ENCODE measurements at regions not wholly inside any gene's neighbourhood (a gene's known extent, or its start where the extent isn't known, plus 50 kb on each side); places are given as distances from the start of the nearest gene placed in this dataset.

DNA sequence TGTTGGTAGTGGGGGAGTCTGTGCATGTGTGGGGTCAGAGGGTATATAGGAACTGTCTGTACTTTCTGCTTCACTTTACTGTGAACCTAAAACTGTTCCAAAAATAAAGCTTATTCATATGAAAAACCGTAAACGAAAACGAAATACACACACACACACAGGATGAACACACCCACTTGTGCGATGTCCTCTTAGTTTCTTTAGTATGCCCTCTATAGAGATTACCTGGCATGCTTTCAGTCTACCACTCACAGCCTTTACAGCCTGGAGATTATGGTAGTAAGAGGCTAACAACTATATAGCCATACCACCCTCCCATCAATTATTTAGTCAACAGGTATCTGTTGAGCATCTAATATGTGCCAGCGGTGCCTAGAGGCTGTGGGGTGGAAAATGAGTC, 60.0 kb upstream of the UBE3A start:
- no peak for DNase-seq
- no peak overlapping the region for H3K4me3 ChIP-seq
- H3K36me3 ChIP-seq (ENCODE audit: insufficient read depth in 1 of 2, low read depth in 1 of 2) = no peaks in the 10 kb centered on the region
- no peak for ATAC-seq
- TF ChIP-seq, protein P1, sequence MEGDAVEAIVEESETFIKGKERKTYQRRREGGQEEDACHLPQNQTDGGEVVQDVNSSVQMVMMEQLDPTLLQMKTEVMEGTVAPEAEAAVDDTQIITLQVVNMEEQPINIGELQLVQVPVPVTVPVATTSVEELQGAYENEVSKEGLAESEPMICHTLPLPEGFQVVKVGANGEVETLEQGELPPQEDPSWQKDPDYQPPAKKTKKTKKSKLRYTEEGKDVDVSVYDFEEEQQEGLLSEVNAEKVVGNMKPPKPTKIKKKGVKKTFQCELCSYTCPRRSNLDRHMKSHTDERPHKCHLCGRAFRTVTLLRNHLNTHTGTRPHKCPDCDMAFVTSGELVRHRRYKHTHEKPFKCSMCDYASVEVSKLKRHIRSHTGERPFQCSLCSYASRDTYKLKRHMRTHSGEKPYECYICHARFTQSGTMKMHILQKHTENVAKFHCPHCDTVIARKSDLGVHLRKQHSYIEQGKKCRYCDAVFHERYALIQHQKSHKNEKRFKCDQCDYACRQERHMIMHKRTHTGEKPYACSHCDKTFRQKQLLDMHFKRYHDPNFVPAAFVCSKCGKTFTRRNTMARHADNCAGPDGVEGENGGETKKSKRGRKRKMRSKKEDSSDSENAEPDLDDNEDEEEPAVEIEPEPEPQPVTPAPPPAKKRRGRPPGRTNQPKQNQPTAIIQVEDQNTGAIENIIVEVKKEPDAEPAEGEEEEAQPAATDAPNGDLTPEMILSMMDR (IDR thresholded peaks at IDR 0.05) = no peak
- 93 to 98% (median 94%) methylated on average over 5 of the region's 5 CpGs for WGBS, 3 donors
- H3K27ac ChIP-seq = no peak overlapping the region
- intact Hi-C loops (cut with DNase I) = loop anchor here in 1 of 2 donors (10.0 kb wide), 1 partner anchor 354 kb away; no protein-coding TSS in a partner anchor
- H3K9me3 ChIP-seq = no peaks in the 10 kb centered on the region
- no peaks in the 10 kb centered on the region for H3K27me3 ChIP-seq (ENCODE audit: insufficient read depth in 3 of 3, low read length in 2 of 3)
- H3K4me1 ChIP-seq = no peaks in the 10 kb centered on the region

DNA sequence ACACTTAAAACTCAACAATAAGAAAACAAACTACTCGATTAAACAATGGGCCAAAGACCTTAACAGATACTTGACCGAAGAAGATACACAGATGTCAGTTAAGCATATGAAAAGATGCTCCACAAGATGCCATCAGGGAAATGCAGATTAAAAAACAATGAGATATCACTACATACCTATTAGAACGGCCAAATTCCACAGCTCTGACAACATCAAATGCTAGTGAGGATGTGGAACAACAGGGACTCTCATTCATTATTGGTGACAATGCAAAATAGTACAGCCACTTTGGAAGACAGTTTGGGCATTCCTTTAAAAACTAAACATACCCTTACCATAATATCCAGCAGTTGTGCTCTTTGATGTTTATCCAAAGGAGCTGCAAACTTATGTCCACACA, 59.1 kb upstream of the UBE3A start:
- no peaks in the 10 kb centered on the region for H3K4me1 ChIP-seq
- intact Hi-C loops (cut with DNase I) = loop anchor here in 1 of 2 donors (10.0 kb wide), 1 partner anchor 353 kb away; no protein-coding TSS in a partner anchor
- ATAC-seq = no peak
- no peak overlapping the region for H3K4me3 ChIP-seq
- no peaks in the 10 kb centered on the region for H3K27me3 ChIP-seq (ENCODE audit: insufficient read depth in 3 of 3, low read length in 2 of 3)
- DNase-seq = no peak
- WGBS, 3 donors = 76 to 80% (median 79%) methylated on average over 3 of the region's 3 CpGs
- no peaks in the 10 kb centered on the region for H3K9me3 ChIP-seq
- H3K27ac ChIP-seq = no peak overlapping the region
- H3K36me3 ChIP-seq (ENCODE audit: insufficient read depth in 1 of 2, low read depth in 1 of 2) = no peaks in the 10 kb centered on the region
- TF ChIP-seq, protein P1 (IDR thresholded peaks at IDR 0.05) = no peak

DNA sequence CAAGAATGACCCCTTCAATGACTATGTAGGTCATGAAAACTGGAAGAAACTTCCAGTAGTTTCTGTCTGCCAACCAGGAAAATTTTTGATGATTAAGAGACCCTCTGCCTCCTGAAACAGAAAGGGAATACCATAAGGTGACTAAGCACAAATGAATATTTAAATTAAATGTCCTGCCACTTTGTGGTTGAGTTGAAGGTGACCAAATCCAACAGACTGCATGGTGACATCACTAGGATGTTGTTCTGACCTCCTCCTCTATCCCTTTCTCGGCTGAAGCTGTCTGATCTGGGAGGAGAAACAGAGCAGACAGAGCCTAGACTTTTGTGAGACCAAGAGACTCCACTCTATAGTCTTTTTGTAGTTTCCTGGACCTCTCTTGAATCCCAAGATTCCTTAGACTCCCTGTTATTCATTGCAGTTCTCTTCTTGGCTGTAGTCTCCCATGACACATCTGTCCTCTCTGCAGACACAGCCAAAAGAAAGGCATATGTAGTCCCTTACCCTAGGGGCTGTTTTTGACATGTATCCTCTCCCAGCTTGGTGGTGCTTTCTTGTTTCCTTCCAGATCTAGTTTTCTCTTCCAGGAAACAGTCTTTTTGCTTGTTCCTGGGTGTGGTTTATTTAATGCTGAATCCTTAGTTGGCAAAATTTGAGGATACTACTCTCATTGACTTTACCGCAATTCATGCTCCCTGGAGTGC, 55.2 kb upstream of the UBE3A start:
- intact Hi-C loops (cut with DNase I) = loop anchor here in 1 of 2 donors (10.0 kb wide), 1 partner anchor 349 kb away; no protein-coding TSS in a partner anchor
- Histone ChIP-seq H3K4me1 (no peaks in the 10 kb centered on the region), H3K27ac (no peak overlapping the region), H3K9me3 (peaks cover 17% of the 10 kb centered on the region), H3K27me3 (ENCODE audit: insufficient read depth in 3 of 3, low read length in 2 of 3) (no peaks in the 10 kb centered on the region), H3K4me3 (no peak overlapping the region), H3K36me3 (ENCODE audit: insufficient read depth in 1 of 2, low read depth in 1 of 2) (no peaks in the 10 kb centered on the region)
- ATAC-seq (no peak), DNase-seq (no peak)
- WGBS, 3 donors = 82 to 91% (median 84%) methylated on average over 2 of the region's 2 CpGs
- TF ChIP-seq, protein P1 (IDR thresholded peaks at IDR 0.05) = no peak

DNA sequence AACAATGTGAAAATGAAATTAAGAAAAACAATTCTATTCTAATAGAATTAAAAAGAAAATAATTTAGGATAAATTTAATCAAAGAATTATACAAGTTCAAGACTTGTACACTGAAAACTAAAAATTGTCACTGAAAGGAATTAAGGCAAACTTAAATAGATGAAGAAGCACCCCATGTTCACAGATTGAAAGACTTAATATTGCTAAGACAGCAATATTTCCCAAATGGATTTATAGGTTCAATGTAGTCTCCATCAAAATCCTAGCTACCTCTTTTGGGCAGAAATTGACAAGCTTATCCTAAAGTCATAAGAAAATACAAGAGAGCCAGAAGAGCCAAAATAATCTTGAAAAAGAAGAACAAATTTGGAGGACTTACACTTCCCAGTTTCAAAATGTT, 53.5 kb upstream of the UBE3A start:
- Histone ChIP-seq H3K36me3 (ENCODE audit: insufficient read depth in 1 of 2, low read depth in 1 of 2) (no peaks in the 10 kb centered on the region), H3K9me3 (peaks cover 19% of the 10 kb centered on the region), H3K27me3 (ENCODE audit: insufficient read depth in 3 of 3, low read length in 2 of 3) (no peaks in the 10 kb centered on the region), H3K4me1 (no peaks in the 10 kb centered on the region), H3K27ac (no peak overlapping the region), H3K4me3 (no peak overlapping the region)
- DNase-seq (no peak), ATAC-seq (no peak)
- intact Hi-C loops (cut with DNase I) = loop anchor here in 1 of 2 donors (10.0 kb wide), 1 partner anchor 348 kb away; no protein-coding TSS in a partner anchor
- TF ChIP-seq, protein P1 (IDR thresholded peaks at IDR 0.05) = no peak

All from psoas muscle (tissue), 7 donors.